ENCODE measurements at regions not wholly inside any gene's neighbourhood (a gene's known extent, or its start where the extent isn't known, plus 50 kb on each side); places are given as distances from the start of the nearest gene placed in this dataset.
A peak's percentile ranks its signal among the peaks of the same experiment; 100 is the strongest.

DNA sequence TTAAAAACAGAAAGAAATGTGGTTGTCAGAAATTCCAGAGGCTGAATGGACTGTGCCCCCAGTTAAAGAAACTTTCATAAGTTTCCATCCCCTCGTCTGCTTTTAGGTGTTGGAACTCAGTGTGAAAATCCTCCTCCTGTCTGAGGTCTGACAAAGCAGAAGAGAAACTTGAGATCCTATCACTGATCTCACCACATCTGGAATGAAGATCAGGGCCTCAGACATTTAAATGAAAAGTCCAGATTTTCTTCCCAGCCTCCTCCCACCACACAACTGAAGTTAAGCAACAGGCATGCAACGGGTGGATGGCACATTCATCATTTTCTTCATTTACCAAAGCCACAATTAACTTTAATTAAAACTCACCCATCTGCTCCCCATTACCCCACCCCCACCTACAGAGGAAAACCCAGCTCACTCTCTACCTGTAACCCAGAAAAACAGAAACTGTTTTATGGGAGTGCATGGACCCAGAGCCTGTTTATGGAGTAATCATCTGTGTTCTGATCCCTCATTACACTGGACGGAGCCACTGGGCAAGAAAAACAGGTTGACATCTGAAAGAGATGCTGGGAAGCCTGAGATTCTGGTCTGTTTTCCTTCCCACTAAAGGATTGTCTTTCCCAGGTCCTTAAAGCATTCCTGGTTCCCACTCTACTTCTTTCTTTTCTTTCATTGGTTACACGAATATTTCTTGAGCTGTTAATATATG lies 58.1 kb upstream of the HOPX start:
- H3K36me3 ChIP-seq (ENCODE audit: control insufficient read depth, insufficient read depth, low read length), result no peaks in the 10 kb centered on the region
- H3K56ac ChIP-seq (ENCODE audit: low read length), result no peak overlapping the region
- no peaks in the 10 kb centered on the region for H3K27me3 ChIP-seq (ENCODE audit: insufficient read depth, low read length, poor library complexity)
- H2BK5ac ChIP-seq (ENCODE audit: low read length), result no peak overlapping the region
- no peak overlapping the region for H3K27ac ChIP-seq (ENCODE audit: low read depth, low read length)
- H2BK120ac ChIP-seq (ENCODE audit: low read depth, low read length), result no peak overlapping the region
- no peak overlapping the region for H3K18ac ChIP-seq (ENCODE audit: low read length)
- H4K8ac ChIP-seq (ENCODE audit: low read depth, low read length), result no peak overlapping the region
- H3K4me3 ChIP-seq (ENCODE audit: low read length), result no peak overlapping the region
- no peak overlapping the region for H3K4me2 ChIP-seq (ENCODE audit: low read length)
- H3K4me1 ChIP-seq (ENCODE audit: control insufficient read depth, low read depth, low read length), result no peaks in the 10 kb centered on the region
- H2AK5ac ChIP-seq (ENCODE audit: low read length), result no peak overlapping the region
- no peak for DNase-seq
- H3K79me2 ChIP-seq (ENCODE audit: control insufficient read depth, insufficient read depth, low read length), result no peaks in the 10 kb centered on the region
- no peak overlapping the region for H3K9ac ChIP-seq (ENCODE audit: low read length)
- no CpG with 5 or more reads among the region's 4 CpGs for WGBS (ENCODE audit: extremely low coverage, insufficient coverage, low lambda C conversion rate)
- H3K4ac ChIP-seq (ENCODE audit: low read depth, low read length), result no peak overlapping the region
- H2BK15ac ChIP-seq (replicated peaks; ENCODE audit: low read depth), result no peak overlapping the region
- no peaks in the 10 kb centered on the region for H3K79me1 ChIP-seq (ENCODE audit: low read length)
- no peak overlapping the region for H3K23ac ChIP-seq (ENCODE audit: low read length)
- H4K5ac ChIP-seq (ENCODE audit: low read length), result no peak overlapping the region

- no peak overlapping the region for H3K27ac ChIP-seq (ENCODE audit: low read depth, low read length)
- no peak overlapping the region for H3K23ac ChIP-seq (ENCODE audit: low read length)
- H3K36me3 ChIP-seq (ENCODE audit: control insufficient read depth, insufficient read depth, low read length), result no peaks in the 10 kb centered on the region
- no peak overlapping the region for H2AK5ac ChIP-seq (ENCODE audit: low read length)
- H3K79me2 ChIP-seq (ENCODE audit: control insufficient read depth, insufficient read depth, low read length), result no peaks in the 10 kb centered on the region
- no peaks in the 10 kb centered on the region for H3K27me3 ChIP-seq (ENCODE audit: insufficient read depth, low read length, poor library complexity)
- no peak overlapping the region for H2BK15ac ChIP-seq (replicated peaks; ENCODE audit: low read depth)
- WGBS (ENCODE audit: extremely low coverage, insufficient coverage, low lambda C conversion rate), result no CpG with 5 or more reads among the region's 8 CpGs
- H3K4me3 ChIP-seq (ENCODE audit: low read length), result no peak overlapping the region
- H3K4me1 ChIP-seq (ENCODE audit: control insufficient read depth, low read depth, low read length), result no peaks in the 10 kb centered on the region
- H4K8ac ChIP-seq (ENCODE audit: low read depth, low read length), result no peak overlapping the region
- H3K56ac ChIP-seq (ENCODE audit: low read length), result no peak overlapping the region
- no peak overlapping the region for H3K4ac ChIP-seq (ENCODE audit: low read depth, low read length)
- no peak overlapping the region for H3K18ac ChIP-seq (ENCODE audit: low read length)
- no peak overlapping the region for H3K4me2 ChIP-seq (ENCODE audit: low read length)
- no peaks in the 10 kb centered on the region for H3K79me1 ChIP-seq (ENCODE audit: low read length)
- H3K9ac ChIP-seq (ENCODE audit: low read length), result no peak overlapping the region
- H4K5ac ChIP-seq (ENCODE audit: low read length), result no peak overlapping the region
- no peak overlapping the region for H2BK120ac ChIP-seq (ENCODE audit: low read depth, low read length)
- no peak for DNase-seq
- no peak overlapping the region for H2BK5ac ChIP-seq (ENCODE audit: low read length)
These were observed 56.6 kb upstream of the HOPX start for GRCh38 chr4:56737666-56738065.

GRCh38 chr4:56733352-56733751 lies 52.3 kb upstream of the HOPX start:
- H3K79me1 ChIP-seq (ENCODE audit: low read length), result no peaks in the 10 kb centered on the region
- H2BK120ac ChIP-seq (ENCODE audit: low read depth, low read length), result no peak overlapping the region
- H3K9ac ChIP-seq (ENCODE audit: low read length), result no peak overlapping the region
- H3K4me2 ChIP-seq (ENCODE audit: low read length), result no peak overlapping the region
- H3K27ac ChIP-seq (ENCODE audit: low read depth, low read length), result no peak overlapping the region
- H4K8ac ChIP-seq (ENCODE audit: low read depth, low read length), result no peak overlapping the region
- H3K4me3 ChIP-seq (ENCODE audit: low read length), result no peak overlapping the region
- no peak overlapping the region for H3K56ac ChIP-seq (ENCODE audit: low read length)
- no CpG with 5 or more reads among the region's 5 CpGs for WGBS (ENCODE audit: extremely low coverage, insufficient coverage, low lambda C conversion rate)
- no peak overlapping the region for H3K23ac ChIP-seq (ENCODE audit: low read length)
- H2BK15ac ChIP-seq (replicated peaks; ENCODE audit: low read depth), result no peak overlapping the region
- H4K5ac ChIP-seq (ENCODE audit: low read length), result no peak overlapping the region
- H3K18ac ChIP-seq (ENCODE audit: low read length), result no peak overlapping the region
- H3K4me1 ChIP-seq (ENCODE audit: control insufficient read depth, low read depth, low read length), result peaks cover 5% of the 10 kb centered on the region
- H2AK5ac ChIP-seq (ENCODE audit: low read length), result no peak overlapping the region
- no peak overlapping the region for H2BK5ac ChIP-seq (ENCODE audit: low read length)
- no peaks in the 10 kb centered on the region for H3K79me2 ChIP-seq (ENCODE audit: control insufficient read depth, insufficient read depth, low read length)
- DNase-seq, result no peak
- no peaks in the 10 kb centered on the region for H3K36me3 ChIP-seq (ENCODE audit: control insufficient read depth, insufficient read depth, low read length)
- no peak overlapping the region for H3K4ac ChIP-seq (ENCODE audit: low read depth, low read length)
- no peaks in the 10 kb centered on the region for H3K27me3 ChIP-seq (ENCODE audit: insufficient read depth, low read length, poor library complexity)

GRCh38 chr4:56732301-56732700 lies 51.2 kb upstream of the HOPX start:
- Histone ChIP-seq H3K56ac (ENCODE audit: low read length) (peak overlapping the region; percentile 22), H2BK5ac (ENCODE audit: low read length) (no peak overlapping the region), H3K18ac (ENCODE audit: low read length) (no peak overlapping the region), H3K36me3 (ENCODE audit: control insufficient read depth, insufficient read depth, low read length) (no peaks in the 10 kb centered on the region), H2BK120ac (ENCODE audit: low read depth, low read length) (no peak overlapping the region), H3K9ac (ENCODE audit: low read length) (no peak overlapping the region), H3K4me1 (ENCODE audit: control insufficient read depth, low read depth, low read length) (peaks cover 5% of the 10 kb centered on the region), H3K79me1 (ENCODE audit: low read length) (no peaks in the 10 kb centered on the region), H3K4me3 (ENCODE audit: low read length) (no peak overlapping the region), H4K5ac (ENCODE audit: low read length) (no peak overlapping the region), H3K4ac (ENCODE audit: low read depth, low read length) (no peak overlapping the region), H3K4me2 (ENCODE audit: low read length) (no peak overlapping the region), H4K8ac (ENCODE audit: low read depth, low read length) (no peak overlapping the region), H3K79me2 (ENCODE audit: control insufficient read depth, insufficient read depth, low read length) (no peaks in the 10 kb centered on the region), H3K27me3 (ENCODE audit: insufficient read depth, low read length, poor library complexity) (no peaks in the 10 kb centered on the region), H3K23ac (ENCODE audit: low read length) (no peak overlapping the region), H3K27ac (ENCODE audit: low read depth, low read length) (no peak overlapping the region), H2AK5ac (ENCODE audit: low read length) (no peak overlapping the region), H2BK15ac (replicated peaks; ENCODE audit: low read depth) (no peak overlapping the region)
- WGBS (ENCODE audit: extremely low coverage, insufficient coverage, low lambda C conversion rate), result no CpG with 5 or more reads among the region's 3 CpGs
- no peak for DNase-seq

DNA sequence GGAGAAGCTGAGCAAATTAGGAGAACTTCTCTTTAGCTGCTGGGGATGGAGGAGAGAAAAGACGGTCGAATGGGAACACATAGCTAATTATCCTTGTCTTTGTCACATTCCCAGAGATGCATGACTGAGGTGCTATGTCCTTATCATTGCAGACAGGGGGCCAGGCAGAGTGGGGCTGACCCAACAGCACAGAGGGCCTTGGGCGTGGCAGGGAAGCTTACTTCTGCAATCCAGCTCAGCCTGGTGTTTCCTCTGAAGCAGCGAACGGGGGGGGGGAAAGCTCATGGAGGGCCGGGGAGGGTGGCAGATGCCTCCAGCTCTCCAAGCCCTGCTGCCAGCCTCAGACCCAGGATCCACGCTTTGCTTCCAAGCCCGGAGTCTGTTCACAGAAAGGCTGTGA lies 50.8 kb upstream of the HOPX start:
- H4K5ac ChIP-seq (ENCODE audit: low read length), result no peak overlapping the region
- no peak overlapping the region for H4K8ac ChIP-seq (ENCODE audit: low read depth, low read length)
- no peaks in the 10 kb centered on the region for H3K36me3 ChIP-seq (ENCODE audit: control insufficient read depth, insufficient read depth, low read length)
- no peak overlapping the region for H3K23ac ChIP-seq (ENCODE audit: low read length)
- peaks cover 5% of the 10 kb centered on the region for H3K4me1 ChIP-seq (ENCODE audit: control insufficient read depth, low read depth, low read length)
- H3K79me2 ChIP-seq (ENCODE audit: control insufficient read depth, insufficient read depth, low read length), result no peaks in the 10 kb centered on the region
- H3K56ac ChIP-seq (ENCODE audit: low read length), result peak overlapping the region; percentile 22
- no peak overlapping the region for H2BK120ac ChIP-seq (ENCODE audit: low read depth, low read length)
- no CpG with 5 or more reads among the region's 8 CpGs for WGBS (ENCODE audit: extremely low coverage, insufficient coverage, low lambda C conversion rate)
- no peak overlapping the region for H2BK5ac ChIP-seq (ENCODE audit: low read length)
- no peak overlapping the region for H3K27ac ChIP-seq (ENCODE audit: low read depth, low read length)
- H3K4me2 ChIP-seq (ENCODE audit: low read length), result no peak overlapping the region
- no peaks in the 10 kb centered on the region for H3K27me3 ChIP-seq (ENCODE audit: insufficient read depth, low read length, poor library complexity)
- H2AK5ac ChIP-seq (ENCODE audit: low read length), result no peak overlapping the region
- H3K18ac ChIP-seq (ENCODE audit: low read length), result no peak overlapping the region
- H2BK15ac ChIP-seq (replicated peaks; ENCODE audit: low read depth), result no peak overlapping the region
- no peak overlapping the region for H3K4me3 ChIP-seq (ENCODE audit: low read length)
- no peak overlapping the region for H3K4ac ChIP-seq (ENCODE audit: low read depth, low read length)
- no peaks in the 10 kb centered on the region for H3K79me1 ChIP-seq (ENCODE audit: low read length)
- peak; percentile 81 for DNase-seq
- H3K9ac ChIP-seq (ENCODE audit: low read length), result no peak overlapping the region

Data from mesendoderm (in vitro differentiated cells).